PFSK-1 (cell line): ENCODE measurements at regions not wholly inside any gene's neighbourhood (a gene's known extent, or its start where the extent isn't known, plus 50 kb on each side); places are given as distances from the start of the nearest gene placed in this dataset.

Experiments used
- FOXP2 ChIP-seq: optimal IDR thresholded peaks from 2 replicates; pipeline ENCODE3; 2011; ENCODE audit warnings: borderline replicate concordance, control low read depth, inconsistent platforms; ENCODE audit not compliant: insufficient read depth; ENCODE audit errors: extremely low read length, extremely low read depth
- POLR2AphosphoS5 ChIP-seq: IDR thresholded peaks from 2 replicates; pipeline ENCODE4 v1.6.1; 2012; ENCODE audit warnings: low read depth, mild to moderate bottlenecking, control low read depth, low read length, moderate library complexity
- REST ChIP-seq, 2 experiments: IDR thresholded peaks; 2 replicates each; pipeline versions ENCODE4 v1.6.1 to v1.8.0; 2011 to 2012; ENCODE audit warnings: low read depth in 2 of 2, low read length in 2 of 2, control low read depth in 1 of 2, inconsistent platforms in 1 of 2, mild to moderate bottlenecking in 1 of 2, moderate library complexity in 1 of 2; ENCODE audit not compliant: insufficient read depth in 1 of 2
- SIN3A ChIP-seq: IDR thresholded peaks from 2 replicates; pipeline ENCODE4 v1.6.1; 2012; ENCODE audit warnings: mild to moderate bottlenecking, low read length, moderate library complexity, borderline replicate concordance; ENCODE audit not compliant: insufficient read depth
- TAF1 ChIP-seq: IDR thresholded peaks from 2 replicates; pipeline ENCODE4 v1.6.1; 2012; ENCODE audit warnings: low read length, control low read depth, borderline replicate concordance; ENCODE audit not compliant: insufficient read depth

GRCh38 chr12:19741132-19741489 is 301.8 kb downstream of the AEBP2 start:
- no peak for TF ChIP-seq POLR2AphosphoS5
- no peak for TF ChIP-seq TAF1
- TF ChIP-seq FOXP2, result no peak
- no peak for TF ChIP-seq SIN3A
- no peak for TF ChIP-seq REST (IDR thresholded peaks at IDR 0.05; ENCODE audit: insufficient read depth in 1 of 2, low read depth in 2 of 2, low read length in 2 of 2)
